GM12878 (cell line): ENCODE measurements at regions not wholly inside any gene's neighbourhood (a gene's known extent, or its start where the extent isn't known, plus 50 kb on each side); places are given as distances from the start of the nearest gene placed in this dataset.

Experiments
- ATAC-seq: fragments of 200-7000 bp; cut with Tn5 transposase; 3 replicates; pipeline ENCODE4 v1.9.1; 2020; ENCODE audit warnings: mild to moderate bottlenecking, moderate library complexity
- BruUV-seq: library from RNA; stranded (reverse); fragments of 400-500 nt; replicated peaks from 2 replicates; lab custom pipeline; 2021; lab: Mats Ljungman, UMichigan
- CTCF ChIA-PET: fragments of 300-600 bp; sonication (Branson Sonifier 250); formaldehyde crosslinking; extraction: SDS; loops from one replicate; lab custom pipeline; 2021; ENCODE audit warnings: inconsistent platforms; lab: Yijun Ruan, JAX
- POLR2A ChIA-PET: fragments of 350-600 bp; formaldehyde crosslinking; extraction: SDS; loops from one replicate; lab custom pipeline; 2021; ENCODE audit warnings: inconsistent platforms; lab: Charles Lee
- RAD21 ChIA-PET: fragments of 300-600 bp; sonication (Branson Sonifier 250); formaldehyde crosslinking; loops from one replicate; lab custom pipeline; 2023; ENCODE audit warnings: antibody characterized with exemption; ENCODE audit not compliant: unreplicated experiment; lab: Charles Lee
- SMC1A ChIA-PET: fragments of 300-600 bp; sonication (Branson Sonifier 250); formaldehyde crosslinking; loops from one replicate; lab custom pipeline; 2023; ENCODE audit not compliant: unreplicated experiment, uncharacterized antibody; lab: Charles Lee
- DNase-seq: peaks from one replicate; pipeline ENCODE4 v3.0.0-alpha.2; 2011; ENCODE audit warnings: low read depth, low spot score
- FAIRE-seq: peaks from 3 replicates; lab custom pipeline; 2011; peaks lifted over from hg19 to GRCh38; lab: Jason Lieb, UNC
- H2AFZ ChIP-seq: 2 replicates; pipeline ENCODE4 v1.6.0; 2011; ENCODE audit warnings: low read depth, low read length, control low read depth; ENCODE audit not compliant: control insufficient read depth
- H3K27ac ChIP-seq: 2 replicates; pipeline ENCODE4 v1.5.1; 2011; ENCODE audit warnings: control low read depth; ENCODE audit not compliant: control insufficient read depth, insufficient read depth
- H3K27me3 ChIP-seq, 2 experiments: replicated peaks in 1 of 2; 2 replicates each; pipeline versions ENCODE4 v1.6.0 to v1.6.1; 2011; ENCODE audit warnings: low read length in 1 of 2; ENCODE audit not compliant: control insufficient read depth in 2 of 2, insufficient read depth in 2 of 2
- H3K36me3 ChIP-seq, 2 experiments: 2 replicates each; pipeline ENCODE4 v1.5.1; 2011; ENCODE audit warnings: low read length in 1 of 2; ENCODE audit not compliant: control insufficient read depth in 2 of 2, insufficient read depth in 2 of 2
- H3K4me1 ChIP-seq: 2 replicates; pipeline ENCODE4 v1.6.1; 2011; ENCODE audit warnings: mild to moderate bottlenecking, low read length, moderate library complexity, mixed read lengths; ENCODE audit not compliant: control insufficient read depth, insufficient read depth
- H3K4me2 ChIP-seq: 2 replicates; pipeline ENCODE4 v1.6.0; 2011; ENCODE audit warnings: control low read depth; ENCODE audit not compliant: control insufficient read depth, insufficient read depth
- H3K4me3 ChIP-seq: fragments of 200-600 bp; sonication (generic); 2 replicates; pipeline ENCODE4 v1.5.1; 2016
- H3K79me2 ChIP-seq: 2 replicates; pipeline ENCODE4 v1.6.0; 2011; ENCODE audit warnings: low read length; ENCODE audit not compliant: control insufficient read depth, insufficient read depth
- H3K9ac ChIP-seq: 2 replicates; pipeline ENCODE4 v1.8.0; 2011; ENCODE audit warnings: low read length, control low read depth, mixed read lengths; ENCODE audit not compliant: control insufficient read depth, insufficient read depth
- H3K9me3 ChIP-seq: replicated peaks from 3 replicates; pipeline ENCODE4 v1.5.1; 2011; ENCODE audit warnings: mild to moderate bottlenecking, low read length; ENCODE audit not compliant: control insufficient read depth, insufficient read depth
- H4K20me1 ChIP-seq: 2 replicates; pipeline ENCODE4 v1.6.0; 2011; ENCODE audit not compliant: control insufficient read depth, insufficient read depth
- BACH1 ChIP-seq: fragments of 450-650 bp; IDR thresholded peaks from 2 replicates; pipeline ENCODE4 v1.6.1; 2017; ENCODE audit warnings: mild to moderate bottlenecking, borderline replicate concordance
- CEBPZ ChIP-seq: fragments of 150-350 bp; IDR thresholded peaks from 2 replicates; pipeline ENCODE4 v1.6.1; 2016; ENCODE audit warnings: low read depth, low read length
- CHD2 ChIP-seq: IDR thresholded peaks from 2 replicates; pipeline ENCODE4 v1.6.1; 2011; ENCODE audit warnings: low read depth, low read length, improper control_type of control experiment, borderline replicate concordance
- CREM ChIP-seq: IDR thresholded peaks from 2 replicates; pipeline ENCODE4 v1.6.1; 2014; ENCODE audit warnings: antibody characterized with exemption, low read depth
- IKZF2 ChIP-seq, 2 experiments: fragments of 450-650 bp; IDR thresholded peaks; 2 replicates each; pipeline ENCODE4 v1.6.1; 2017; ENCODE audit warnings: mild to moderate bottlenecking in 2 of 2, moderate library complexity in 2 of 2
- IRF4 ChIP-seq: IDR thresholded peaks from 2 replicates; pipeline ENCODE4 v1.6.1; 2011; ENCODE audit warnings: low read depth, low read length
- POLR2AphosphoS2 ChIP-seq: IDR thresholded peaks from 2 replicates; pipeline ENCODE4 v1.6.1; 2011; ENCODE audit warnings: low read depth, mild to moderate bottlenecking, low read length, improper control_type of control experiment, moderate library complexity
- POU2F2 ChIP-seq: IDR thresholded peaks from 3 replicates; pipeline ENCODE4 v1.6.1; 2011; ENCODE audit warnings: low read depth, mild to moderate bottlenecking, low read length, borderline replicate concordance
- SREBF1 ChIP-seq: IDR thresholded peaks from 2 replicates; pipeline ENCODE4 v1.6.1; 2012; ENCODE audit warnings: mild to moderate bottlenecking, low read length
- WGBS: methylation state at CpG from one replicate; pipeline ENCODE4 v1.1.6; 2016; ENCODE audit warnings: low lambda C conversion rate; ENCODE audit not compliant: insufficient replicate concordance, insufficient coverage; ENCODE audit errors: missing lambda C conversion rate; 5-methylcytosine and 5-hydroxymethylcytosine counted together
- in situ Hi-C: fragments of 300-500 bp; cut with MboI; formaldehyde crosslinking; loops from 9 replicates; pipeline ENCODE4 v1.14.3; 2018; ENCODE audit warnings: mixed read lengths
- intact Hi-C: fragments of 100-400 bp; cut with micrococcal nuclease; formaldehyde crosslinking; loops from one replicate; pipeline ENCODE4 v1.14.2; 2022; ENCODE audit not compliant: unreplicated experiment
- TF ChIP-seq, protein P1 (sequence below): fragments of 450-650 bp; conservative IDR thresholded peaks from 2 replicates; pipeline ENCODE4 v1.6.1; 2017; ENCODE audit warnings: mild to moderate bottlenecking, moderate library complexity

DNA sequence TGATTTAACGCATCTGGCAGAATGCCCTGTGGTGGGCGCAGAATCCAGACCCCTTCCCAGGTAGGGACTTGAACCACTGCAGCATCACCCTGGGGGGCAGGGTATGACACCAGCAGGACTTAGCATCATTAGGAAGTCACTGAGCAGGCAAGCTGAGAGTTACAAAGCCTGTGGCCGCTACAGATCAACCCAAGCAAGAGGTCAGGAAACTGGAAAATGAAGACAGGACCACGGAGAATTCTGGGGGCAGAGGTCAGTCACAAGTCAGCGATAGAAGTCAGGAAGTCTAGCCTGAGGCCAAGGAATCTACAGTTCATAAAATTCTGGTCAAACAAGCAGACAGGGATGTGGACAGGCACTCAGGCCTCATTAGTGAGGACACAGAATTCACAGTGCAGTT, 108.4 kb downstream of the CHIC2 start (continued):
- TF ChIP-seq, protein P1, sequence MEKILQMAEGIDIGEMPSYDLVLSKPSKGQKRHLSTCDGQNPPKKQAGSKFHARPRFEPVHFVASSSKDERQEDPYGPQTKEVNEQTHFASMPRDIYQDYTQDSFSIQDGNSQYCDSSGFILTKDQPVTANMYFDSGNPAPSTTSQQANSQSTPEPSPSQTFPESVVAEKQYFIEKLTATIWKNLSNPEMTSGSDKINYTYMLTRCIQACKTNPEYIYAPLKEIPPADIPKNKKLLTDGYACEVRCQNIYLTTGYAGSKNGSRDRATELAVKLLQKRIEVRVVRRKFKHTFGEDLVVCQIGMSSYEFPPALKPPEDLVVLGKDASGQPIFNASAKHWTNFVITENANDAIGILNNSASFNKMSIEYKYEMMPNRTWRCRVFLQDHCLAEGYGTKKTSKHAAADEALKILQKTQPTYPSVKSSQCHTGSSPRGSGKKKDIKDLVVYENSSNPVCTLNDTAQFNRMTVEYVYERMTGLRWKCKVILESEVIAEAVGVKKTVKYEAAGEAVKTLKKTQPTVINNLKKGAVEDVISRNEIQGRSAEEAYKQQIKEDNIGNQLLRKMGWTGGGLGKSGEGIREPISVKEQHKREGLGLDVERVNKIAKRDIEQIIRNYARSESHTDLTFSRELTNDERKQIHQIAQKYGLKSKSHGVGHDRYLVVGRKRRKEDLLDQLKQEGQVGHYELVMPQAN = no peak
- no peak for TF ChIP-seq POLR2AphosphoS2
- no peak for TF ChIP-seq CREM
- TF ChIP-seq SREBF1 = no peak
- TF ChIP-seq POU2F2 = no peak
- TF ChIP-seq CHD2 = no peak
- TF ChIP-seq IKZF2 (IDR thresholded peaks at IDR 0.05) = no peak
- no peak for TF ChIP-seq BACH1
- TF ChIP-seq, all 136 proteins: peak for 0

GRCh38 chr4:53951414-53951813, 113.0 kb downstream of the CHIC2 start:
- CTCF ChIA-PET = no interaction called here
- Histone ChIP-seq H3K9me3 (no peaks in the 10 kb centered on the region), H3K79me2 (no peaks in the 10 kb centered on the region), H3K27me3 (no peaks in the 10 kb centered on the region; a peak in 1 of 4 replicates), H3K27ac (no peak overlapping the region), H4K20me1 (no peaks in the 10 kb centered on the region), H3K4me2 (no peak overlapping the region), H3K9ac (no peak overlapping the region), H3K36me3 (no peaks in the 10 kb centered on the region), H2AFZ (no peak overlapping the region), H3K4me3 (no peak overlapping the region)
- SMC1A ChIA-PET = no interaction called here
- POLR2A ChIA-PET = no interaction called here
- intact Hi-C loops = no loop called here
- RAD21 ChIA-PET = no interaction called here
- ATAC-seq (no peak), DNase-seq (no peak), FAIRE-seq (no peak)
- BruUV-seq = no TSS peak
- 23% methylated on average over 4 of the region's 4 CpGs for WGBS
- in situ Hi-C loops = no loop called here
- TF ChIP-seq IRF4 = no peak
- no peak for TF ChIP-seq CEBPZ
- TF ChIP-seq, all 136 proteins: peak for 0
- no peaks in the 10 kb centered on the region for H3K4me1 ChIP-seq
